SK-N-SH (cell line): ENCODE measurements at regions not wholly inside any gene's neighbourhood (a gene's known extent, or its start where the extent isn't known, plus 50 kb on each side); places are given as distances from the start of the nearest gene placed in this dataset.

ENCODE experiments used
- CTCF ChIA-PET: fragments of 300-600, 350-600 bp; formaldehyde crosslinking; extraction: SDS; loops from one replicate; lab custom pipeline; 2021; lab: Yijun Ruan, JAX
- POLR2A ChIA-PET: fragments of 350-600 bp; sonication (Branson Sonifier 250); formaldehyde crosslinking; extraction: SDS; loops from one replicate; lab custom pipeline; 2020; ENCODE audit warnings: antibody characterized with exemption, inconsistent platforms; lab: Yijun Ruan, JAX
- DNase-seq: peaks from one replicate; pipeline ENCODE4 v3.0.0; 2012
- H2AFZ ChIP-seq: fragments of 200-600 bp; sonication (generic); 2 replicates; pipeline ENCODE4 v1.8.1; 2016; ENCODE audit warnings: antibody characterized with exemption, mild to moderate bottlenecking, low read depth
- H3F3A ChIP-seq: fragments of 200-600 bp; sonication (generic); replicated peaks from 2 replicates; pipeline ENCODE3; 2016; ENCODE audit warnings: antibody characterized with exemption, mild to moderate bottlenecking; ENCODE audit not compliant: insufficient read depth
- H3K27ac ChIP-seq, 2 experiments: fragments of 200-500 bp in 1 of 2; fragments of 200-600 bp in 1 of 2; sonication (Bioruptor generic) in 1 of 2; sonication (generic), shearing (Covaris generic) in 1 of 2; 2 replicates each; pipeline versions ENCODE4 v1.5.1 to v1.6.1; 2014 to 2016; ENCODE audit warnings: low read depth in 2 of 2, inconsistent platforms in 1 of 2, low read length in 1 of 2, mild to moderate bottlenecking in 1 of 2, mixed read lengths in 1 of 2
- H3K27me3 ChIP-seq: fragments of 200-600 bp; sonication (generic), shearing (Covaris generic); 2 replicates; pipeline ENCODE4 v1.6.1; 2016; ENCODE audit warnings: mixed run types; ENCODE audit not compliant: insufficient read depth
- H3K36me3 ChIP-seq, 2 experiments: fragments of 200-500 bp in 1 of 2; fragments of 200-600 bp in 1 of 2; sonication (Bioruptor generic) in 1 of 2; sonication (generic) in 1 of 2; replicated peaks in 1 of 2; 2 replicates each; pipeline versions ENCODE3 to v1.5.1; 2014 to 2016; ENCODE audit warnings: low read length in 1 of 2, mild to moderate bottlenecking in 1 of 2; ENCODE audit not compliant: insufficient read depth in 2 of 2, control insufficient read depth in 1 of 2
- H3K4me1 ChIP-seq, 2 experiments: fragments of 200-500 bp in 1 of 2; fragments of 200-600 bp in 1 of 2; sonication (Bioruptor generic) in 1 of 2; sonication (generic), shearing (Covaris generic) in 1 of 2; 2 replicates each; pipeline versions ENCODE4 v1.5.1 to v1.6.1; 2014 to 2016; ENCODE audit warnings: low read depth in 1 of 2, low read length in 1 of 2, mixed run types in 1 of 2; ENCODE audit not compliant: insufficient read depth in 2 of 2, control insufficient read depth in 1 of 2
- H3K4me2 ChIP-seq: fragments of 200-600 bp; sonication (generic), shearing (Covaris generic); 2 replicates; pipeline ENCODE4 v1.6.1; 2017; ENCODE audit warnings: mixed run types
- H3K4me3 ChIP-seq, 2 experiments: fragments of 200-500 bp in 1 of 2; fragments of 200-600 bp in 1 of 2; sonication (Bioruptor generic) in 1 of 2; sonication (generic), shearing (Covaris generic) in 1 of 2; 2 replicates each; pipeline versions ENCODE4 v1.5.1 to v1.8.1; 2014 to 2016; ENCODE audit warnings: low read depth in 2 of 2, inconsistent platforms in 1 of 2, low read length in 1 of 2, mild to moderate bottlenecking in 1 of 2, mixed read lengths in 1 of 2, moderate library complexity in 1 of 2
- H3K79me2 ChIP-seq: fragments of 200-600 bp; sonication (generic); 2 replicates; pipeline ENCODE4 v1.8.1; 2017; ENCODE audit warnings: mild to moderate bottlenecking; ENCODE audit not compliant: insufficient read depth
- H3K9ac ChIP-seq: fragments of 200-600 bp; sonication (generic); 2 replicates; pipeline ENCODE4 v1.6.1; 2017; ENCODE audit warnings: mixed run types
- H3K9me2 ChIP-seq: fragments of 200-600 bp; sonication (generic); 2 replicates; pipeline ENCODE4 v1.6.1; 2017; ENCODE audit warnings: mixed run types
- H3K9me3 ChIP-seq: fragments of 200-600 bp; sonication (generic); 2 replicates; pipeline ENCODE4 v1.6.1; 2017; ENCODE audit warnings: mixed run types, mild to moderate bottlenecking, moderate library complexity
- H4K20me1 ChIP-seq: fragments of 200-600 bp; sonication (generic); 2 replicates; pipeline ENCODE4 v1.6.1; 2017; ENCODE audit warnings: mild to moderate bottlenecking, mixed run types; ENCODE audit not compliant: insufficient read depth
- CHD2 ChIP-seq: fragments of 150-350 bp; IDR thresholded peaks from 2 replicates; pipeline ENCODE4 v1.6.1; 2018; ENCODE audit warnings: low read length; ENCODE audit not compliant: partially characterized antibody
- EZH2phosphoT487 ChIP-seq: fragments of 200-600 bp; sonication (generic); IDR thresholded peaks from 2 replicates; pipeline ENCODE4 v1.6.1; 2017; ENCODE audit warnings: low read depth, mixed run types, mild to moderate bottlenecking, antibody characterized with exemption, moderate library complexity, borderline replicate concordance
- FOXJ3 ChIP-seq: sonication (generic); formaldehyde crosslinking; IDR thresholded peaks from 2 replicates; pipeline ENCODE4 v1.5.1; 2020; ENCODE audit warnings: mild to moderate bottlenecking, missing genetic modification reagents
- IRF3 ChIP-seq: fragments of 150-350 bp; IDR thresholded peaks from 2 replicates; pipeline ENCODE4 v1.6.1; 2016; ENCODE audit warnings: mild to moderate bottlenecking, low read depth, low read length
- JUND ChIP-seq: IDR thresholded peaks from 2 replicates; pipeline ENCODE4 v1.4.0; 2012
- MAX ChIP-seq: IDR thresholded peaks from 2 replicates; pipeline ENCODE4 v1.4.0; 2012; ENCODE audit warnings: low read depth
- PBX3 ChIP-seq: IDR thresholded peaks from 2 replicates; pipeline ENCODE4; 2012
- REST ChIP-seq: IDR thresholded peaks from 2 replicates; pipeline ENCODE4 v1.6.1; 2012; ENCODE audit warnings: mild to moderate bottlenecking, low read depth, low read length, moderate library complexity
- RXRA ChIP-seq: IDR thresholded peaks from 2 replicates; pipeline ENCODE4 v1.4.0; 2012; ENCODE audit warnings: low read depth, mild to moderate bottlenecking, borderline replicate concordance
- TCF12 ChIP-seq: IDR thresholded peaks from 2 replicates; pipeline ENCODE4 v1.4.0; 2012
- USF2 ChIP-seq: fragments of 150-350 bp; IDR thresholded peaks from 2 replicates; pipeline ENCODE4 v1.6.1; 2017; ENCODE audit warnings: antibody characterized with exemption, low read length, low read depth, borderline replicate concordance
- WGBS: methylation state at CpG from one replicate; pipeline ENCODE4 v1.1.6; 2017; ENCODE audit warnings: low lambda C conversion rate; 5-methylcytosine and 5-hydroxymethylcytosine counted together

GRCh38 chr6:128821116-128821515 lies 61.8 kb upstream of the LAMA2 start:
- no peak for DNase-seq
- POLR2A ChIA-PET = no interaction called here
- TF ChIP-seq RXRA = no peak
- TF ChIP-seq REST = no peak
- no peak for TF ChIP-seq IRF3
- TF ChIP-seq USF2 = no peak
- no peak for TF ChIP-seq EZH2phosphoT487
- TF ChIP-seq MAX = no peak
- TF ChIP-seq TCF12 = no peak
- no peak for TF ChIP-seq PBX3
- no peak for TF ChIP-seq CHD2
- no peak for TF ChIP-seq FOXJ3
- TF ChIP-seq JUND = no peak
- Histone ChIP-seq H3K27ac (no peak overlapping the region), H3K4me3 (no peak overlapping the region), H3K9ac (no peak overlapping the region), H2AFZ (no peak overlapping the region), H4K20me1 (no peaks in the 10 kb centered on the region), H3K4me2 (no peak overlapping the region), H3K9me3 (no peaks in the 10 kb centered on the region), H3K79me2 (no peaks in the 10 kb centered on the region), H3K27me3 (no peaks in the 10 kb centered on the region), H3K36me3 (no peaks in the 10 kb centered on the region), H3F3A (no peaks in the 10 kb centered on the region), H3K9me2 (no peaks in the 10 kb centered on the region), H3K4me1 (no peaks in the 10 kb centered on the region)
- CTCF ChIA-PET = interaction anchor here (0.6 to 1.3 kb wide), 3 partner anchors 10 to 22 kb away, joined by 3 to 4 read pairs (median 3); no protein-coding TSS in a partner anchor
- 0% methylated on average over 2 of the region's 2 CpGs for WGBS
